ENCODE measurements at regions not wholly inside any gene's neighbourhood (a gene's known extent, or its start where the extent isn't known, plus 50 kb on each side); places are given as distances from the start of the nearest gene placed in this dataset.

DNA sequence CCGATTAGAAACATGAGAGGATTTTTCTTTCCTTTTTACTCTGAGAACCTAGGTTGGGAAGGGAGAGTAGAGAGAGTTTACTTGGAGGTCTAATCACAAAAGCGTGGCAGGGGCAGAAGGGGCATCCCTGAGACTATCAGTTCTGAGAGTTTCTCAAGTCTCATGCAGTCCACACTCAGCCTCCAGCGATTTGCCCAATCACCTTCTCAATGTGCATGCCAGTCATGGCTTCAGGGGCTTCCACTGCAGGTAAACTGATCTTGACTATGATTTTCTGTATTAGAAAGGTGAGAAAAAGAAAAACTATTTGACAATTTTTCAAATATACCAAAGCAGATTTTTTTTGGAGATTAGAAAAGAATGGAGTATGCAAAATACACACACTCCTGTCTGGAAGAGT, 617.1 kb upstream of the ZFP42 start:
- no peak for TF ChIP-seq CTCF (conservative IDR thresholded peaks at IDR 0.05; ENCODE audit: low read depth, low read length)
- TF ChIP-seq EZH2 (IDR thresholded peaks at IDR 0.05; ENCODE audit: borderline replicate concordance, low read depth, low read length, poor library complexity, severe bottlenecking): no peak

Data from A673 (cell line).